Motor neuron (in vitro differentiated cells): ENCODE measurements at regions not wholly inside any gene's neighbourhood (a gene's known extent, or its start where the extent isn't known, plus 50 kb on each side); places are given as distances from the start of the nearest gene placed in this dataset.

Experiments used
- ATAC-seq, 8 experiments: fragments of 200-7000 bp; cut with Tn5 transposase; replicated peaks in 6 of 8; 2 replicates each; pipeline ENCODE4 v1.8.0; 2021; ENCODE audit warnings: mild to moderate bottlenecking in 8 of 8, moderate library complexity in 8 of 8
- H3K27ac ChIP-seq, 2 donors: fragments of 250-450 bp; sonication (Bioruptor Pico); 2 replicates each; pipeline ENCODE4 v1.9.0; 2021; ENCODE audit warnings: antibody characterized with exemption in 2 of 2, mild to moderate bottlenecking in 2 of 2, moderate library complexity in 1 of 2
- H3K4me1 ChIP-seq, 2 donors: fragments of 250-450 bp; sonication (Bioruptor Pico); replicated peaks in 1 of 2; 2 replicates each; pipeline ENCODE4 v1.6.1; 2021; ENCODE audit warnings: antibody characterized with exemption in 2 of 2, mild to moderate bottlenecking in 2 of 2, moderate library complexity in 1 of 2
- H3K4me3 ChIP-seq, 5 donors: fragments of 250-450 bp; sonication (Bioruptor Pico); 2 replicates each; pipeline ENCODE4 v1.9.0; 2021; ENCODE audit warnings: antibody characterized with exemption in 5 of 5, mild to moderate bottlenecking in 5 of 5, moderate library complexity in 4 of 5
- WGBS, 10 experiments: fragments of 450-650 bp; shearing (Covaris generic); methylation state at CpG; one replicate each; pipeline ENCODE4 v1.0.0; 2022; 5-methylcytosine and 5-hydroxymethylcytosine counted together
- in situ Hi-C, 9 experiments: fragments of 400-800 bp; cut with MboI; loops; one replicate each; pipeline ENCODE4 v1.15.0; 2021; ENCODE audit warnings: low sequenced_read_pairs in 9 of 9, low pct_unique_long_range_greater_than_20kb in 2 of 9; ENCODE audit not compliant: unreplicated experiment in 9 of 9

GRCh38 chr7:94223375-94224084, 171.2 kb upstream of the COL1A2 start:
- peak; percentile 32 to 88 (median 66) for ATAC-seq
- WGBS, 10 experiments, result 0 to 60% (median 19%) methylated on average over 1 to 4 of the region's 6 CpGs
- H3K27ac ChIP-seq, result no peak overlapping the region
- in situ Hi-C loops, result no loop called here
- peak overlapping the region in 1 of 5 donors; percentile 9 for H3K4me3 ChIP-seq
- peaks cover 0 to 4% of the 10 kb centered on the region in 2 donors for H3K4me1 ChIP-seq

- in situ Hi-C loops, result no loop called here
- ATAC-seq, result no peak
Observed at GRCh38 chr7:94228223-94228622, 166.5 kb upstream of the COL1A2 start.

GRCh38 chr7:94228678-94229077, 166.0 kb upstream of the COL1A2 start:
- in situ Hi-C loops, result no loop called here
- Histone ChIP-seq H3K4me3 (no peak overlapping the region), H3K27ac (no peak overlapping the region), H3K4me1 (peaks cover 0 to 4% of the 10 kb centered on the region in 2 donors)
- no peak for ATAC-seq

More at GRCh38 chr7:94228223-94228622, 166.5 kb upstream of the COL1A2 start:
- peaks cover 0 to 4% of the 10 kb centered on the region in 2 donors for H3K4me1 ChIP-seq
- no peak overlapping the region for H3K4me3 ChIP-seq
- no peak overlapping the region for H3K27ac ChIP-seq

GRCh38 chr7:94231305-94231704, 163.4 kb upstream of the COL1A2 start:
- no peak for ATAC-seq
- no peak overlapping the region for H3K4me3 ChIP-seq
- H3K4me1 ChIP-seq, result no peaks in the 10 kb centered on the region
- no peak overlapping the region for H3K27ac ChIP-seq
- in situ Hi-C loops, result no loop called here
- 43 to 100% (median 80%) methylated on average over 1 to 2 of the region's 2 CpGs for WGBS, 10 experiments

GRCh38 chr7:94236960-94237359, 157.7 kb upstream of the COL1A2 start:
- WGBS, 10 experiments, result 50 to 100% (median 75%) methylated on average over 1 to 2 of the region's 2 CpGs
- Histone ChIP-seq H3K4me1 (no peaks in the 10 kb centered on the region), H3K27ac (no peak overlapping the region), H3K4me3 (no peak overlapping the region)
- in situ Hi-C loops, result no loop called here
- no peak for ATAC-seq

- no peak overlapping the region for H3K4me3 ChIP-seq
- 50 to 100% (median 80%) methylated on average over 1 to 3 of the region's 3 CpGs for WGBS, 10 experiments
- no peak for ATAC-seq
- no peak overlapping the region for H3K27ac ChIP-seq
- no peaks in the 10 kb centered on the region for H3K4me1 ChIP-seq
- in situ Hi-C loops, result no loop called here
Observed at GRCh38 chr7:94237417-94237816, 157.3 kb upstream of the COL1A2 start.

- peak in 3 of 8 experiments; percentile 18 to 74 (median 58) for ATAC-seq
- WGBS, 10 experiments, result 23 to 92% (median 65%) methylated on average over 1 to 4 of the region's 4 CpGs; no CpG with 5 or more reads in 2 of the 10 experiments
- Histone ChIP-seq H3K4me3 (no peak overlapping the region), H3K4me1 (no peaks in the 10 kb centered on the region), H3K27ac (no peak overlapping the region)
- in situ Hi-C loops, result no loop called here
Observed at GRCh38 chr7:94239661-94240234, 154.9 kb upstream of the COL1A2 start.

GRCh38 chr7:94240902-94241301, 153.8 kb upstream of the COL1A2 start:
- peak in 2 of 8 experiments; percentile 23 to 82 for ATAC-seq
- Histone ChIP-seq H3K4me3 (no peak overlapping the region), H3K27ac (no peak overlapping the region), H3K4me1 (no peaks in the 10 kb centered on the region)
- 6 to 96% (median 83%) methylated on average over 3 to 6 of the region's 6 CpGs; no CpG with 5 or more reads in 1 of the 10 experiments for WGBS, 10 experiments
- in situ Hi-C loops, result no loop called here

- in situ Hi-C loops, result no loop called here
- no peaks in the 10 kb centered on the region for H3K4me1 ChIP-seq
- no peak overlapping the region for H3K4me3 ChIP-seq
- WGBS, 10 experiments, result 17 to 100% (median 80%) methylated on average over 1 to 3 of the region's 3 CpGs; no CpG with 5 or more reads in 1 of the 10 experiments
- no peak overlapping the region for H3K27ac ChIP-seq
- peak in 1 of 8 experiments; percentile 46 for ATAC-seq
Observed at GRCh38 chr7:94241402-94241925, 153.2 kb upstream of the COL1A2 start.

GRCh38 chr7:94243066-94243711, 151.5 kb upstream of the COL1A2 start:
- no peaks in the 10 kb centered on the region for H3K4me1 ChIP-seq
- WGBS, 10 experiments, result 42 to 100% (median 91%) methylated on average over 1 to 9 of the region's 9 CpGs
- in situ Hi-C loops, result no loop called here
- no peak for ATAC-seq
- no peak overlapping the region for H3K4me3 ChIP-seq
- no peak overlapping the region for H3K27ac ChIP-seq

- Histone ChIP-seq H3K27ac (no peak overlapping the region), H3K4me1 (no peaks in the 10 kb centered on the region), H3K4me3 (no peak overlapping the region)
- no peak for ATAC-seq
- in situ Hi-C loops, result no loop called here
Observed at GRCh38 chr7:94244760-94245159, 149.9 kb upstream of the COL1A2 start.

- Histone ChIP-seq H3K27ac (no peak overlapping the region), H3K4me1 (no peaks in the 10 kb centered on the region), H3K4me3 (no peak overlapping the region)
- no peak for ATAC-seq
- 75 to 100% (median 92%) methylated on average over 2 to 3 of the region's 4 CpGs; no CpG with 5 or more reads in 4 of the 10 experiments for WGBS, 10 experiments
- in situ Hi-C loops, result no loop called here
Observed at GRCh38 chr7:94245500-94245899, 149.2 kb upstream of the COL1A2 start.

- no peaks in the 10 kb centered on the region for H3K4me1 ChIP-seq
- in situ Hi-C loops, result no loop called here
- H3K4me3 ChIP-seq, result no peak overlapping the region
- no peak overlapping the region for H3K27ac ChIP-seq
- no peak for ATAC-seq
Observed at GRCh38 chr7:94247970-94248369, 146.7 kb upstream of the COL1A2 start.
